ENCODE measurements at regions not wholly inside any gene's neighbourhood (a gene's known extent, or its start where the extent isn't known, plus 50 kb on each side); places are given as distances from the start of the nearest gene placed in this dataset.
A peak's percentile ranks its signal among the peaks of the same experiment; 100 is the strongest.

DNA sequence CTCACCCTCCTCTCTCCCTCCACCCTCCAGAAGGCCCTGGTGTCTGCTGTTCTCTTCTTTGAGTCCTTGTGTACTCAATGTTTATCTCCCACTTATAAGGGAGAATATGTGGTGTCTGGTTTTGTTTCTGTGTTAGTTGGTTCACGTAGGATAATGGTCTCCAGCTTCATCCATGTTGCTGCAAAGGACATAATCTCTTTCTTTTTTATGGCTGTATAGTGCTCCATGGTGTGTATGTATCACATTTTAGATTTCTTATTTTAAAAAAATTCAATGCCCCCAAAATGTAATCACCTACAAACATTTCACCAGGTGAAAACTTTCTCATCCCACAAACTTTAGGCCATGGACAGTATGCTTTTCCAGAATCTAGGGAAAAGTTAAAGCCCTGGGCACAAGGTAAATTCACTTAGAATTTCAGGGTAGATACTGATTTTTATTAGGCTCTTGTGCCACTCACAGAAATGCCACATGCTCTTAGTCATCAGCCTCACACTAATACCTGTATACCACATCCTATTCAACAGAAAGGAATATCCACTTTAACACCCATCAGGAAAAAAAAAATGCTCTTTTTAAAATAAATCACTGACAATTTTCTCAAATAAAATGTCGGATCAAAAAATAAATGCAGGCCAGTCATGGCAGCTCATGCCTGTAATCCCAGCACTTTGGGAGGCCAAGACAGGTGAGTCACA is 104.8 kb upstream of the ENPP6 start:
- no peak overlapping the region for H2BK5ac ChIP-seq (ENCODE audit: low read length)
- WGBS, 2 donors (ENCODE audit: extremely low coverage in 2 of 2, insufficient read length in 2 of 2, insufficient replicate concordance in 1 of 2) = no CpG with 5 or more reads among the region's 2 CpGs
- H3K4me3 ChIP-seq (ENCODE audit: low read length in 2 of 2) = no peak overlapping the region
- no peak overlapping the region for H2BK120ac ChIP-seq (ENCODE audit: low read depth, low read length)
- no peaks in the 10 kb centered on the region for H3K27me3 ChIP-seq (ENCODE audit: control insufficient read depth in 3 of 3, insufficient read depth in 3 of 3, low read depth in 1 of 3, low read length in 3 of 3)
- H3K14ac ChIP-seq (ENCODE audit: low read length) = no peak overlapping the region
- H3K18ac ChIP-seq (ENCODE audit: low read length) = no peak overlapping the region
- no peak overlapping the region for H2BK15ac ChIP-seq (ENCODE audit: low read length)
- no peak overlapping the region for H3K23ac ChIP-seq (ENCODE audit: low read depth, low read length, poor library complexity)
- H2AFZ ChIP-seq (ENCODE audit: low read length) = no peak overlapping the region
- H3K27ac ChIP-seq (replicated peaks; ENCODE audit: low read length) = no peak overlapping the region
- H3K79me1 ChIP-seq (ENCODE audit: low read depth, low read length) = no peaks in the 10 kb centered on the region
- no peak overlapping the region for H3K4me2 ChIP-seq (ENCODE audit: insufficient read depth, low read length, poor library complexity, severe bottlenecking)
- no peak overlapping the region for H4K8ac ChIP-seq (ENCODE audit: low read depth, low read length)
- no peak overlapping the region for H4K91ac ChIP-seq (ENCODE audit: low read depth, low read length, poor library complexity)
- DNase-seq (ENCODE audit: low spot score) = no peak
- H3K9me3 ChIP-seq (replicated peaks in 1 of 2; ENCODE audit: control insufficient read depth in 2 of 2, insufficient read depth in 1 of 2, low read depth in 1 of 2, low read length in 2 of 2) = no peaks in the 10 kb centered on the region
- no peaks in the 10 kb centered on the region for H3K36me3 ChIP-seq (replicated peaks in 1 of 2; ENCODE audit: control insufficient read depth in 2 of 2, insufficient read depth in 2 of 2, low read length in 2 of 2)
- H3K4ac ChIP-seq (ENCODE audit: low read length) = no peak overlapping the region
- no peak overlapping the region for H3K9ac ChIP-seq (ENCODE audit: low read depth, low read length, poor library complexity)
- H2BK12ac ChIP-seq (ENCODE audit: low read length) = no peak overlapping the region
- H2AK5ac ChIP-seq (ENCODE audit: low read depth, low read length) = no peak overlapping the region
- H3K4me1 ChIP-seq (ENCODE audit: control insufficient read depth in 2 of 2, insufficient read depth in 1 of 2, low read depth in 1 of 2, low read length in 2 of 2) = no peaks in the 10 kb centered on the region

DNA sequence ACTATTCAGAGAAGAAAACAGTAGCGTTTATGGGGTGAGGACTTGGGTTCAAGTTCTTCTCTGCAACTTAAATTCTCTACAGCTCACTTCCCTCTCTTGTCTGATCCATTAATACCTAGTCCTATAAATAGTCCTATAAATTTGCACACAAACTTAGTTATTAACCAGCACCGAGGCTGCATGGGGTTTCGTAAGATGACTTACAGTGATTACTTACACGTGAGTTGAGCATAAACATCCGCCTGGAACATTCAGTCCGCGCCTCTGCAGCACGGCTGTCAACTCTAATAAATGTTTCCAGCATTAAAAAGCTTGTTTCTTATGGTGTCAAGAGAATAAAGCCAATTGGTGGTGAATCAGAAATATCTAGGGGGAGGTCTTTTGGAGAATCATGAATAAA is 103.0 kb upstream of the ENPP6 start:
- Histone ChIP-seq H4K91ac (ENCODE audit: low read depth, low read length, poor library complexity) (no peak overlapping the region), H2BK12ac (ENCODE audit: low read length) (no peak overlapping the region), H2BK15ac (ENCODE audit: low read length) (no peak overlapping the region), H2AK5ac (ENCODE audit: low read depth, low read length) (no peak overlapping the region), H4K8ac (ENCODE audit: low read depth, low read length) (no peak overlapping the region), H3K79me1 (ENCODE audit: low read depth, low read length) (no peaks in the 10 kb centered on the region), H3K27ac (replicated peaks; ENCODE audit: low read length) (no peak overlapping the region), H3K36me3 (replicated peaks in 1 of 2; ENCODE audit: control insufficient read depth in 2 of 2, insufficient read depth in 2 of 2, low read length in 2 of 2) (no peaks in the 10 kb centered on the region), H3K9me3 (replicated peaks in 1 of 2; ENCODE audit: control insufficient read depth in 2 of 2, insufficient read depth in 1 of 2, low read depth in 1 of 2, low read length in 2 of 2) (no peaks in the 10 kb centered on the region), H3K23ac (ENCODE audit: low read depth, low read length, poor library complexity) (no peak overlapping the region), H3K27me3 (ENCODE audit: control insufficient read depth in 3 of 3, insufficient read depth in 3 of 3, low read depth in 1 of 3, low read length in 3 of 3) (peaks cover 0 to 2% (median 0%) of the 10 kb centered on the region in 3 experiments), H3K4ac (ENCODE audit: low read length) (no peak overlapping the region), H2AFZ (ENCODE audit: low read length) (no peak overlapping the region), H3K14ac (ENCODE audit: low read length) (no peak overlapping the region), H3K4me1 (ENCODE audit: control insufficient read depth in 2 of 2, insufficient read depth in 1 of 2, low read depth in 1 of 2, low read length in 2 of 2) (no peaks in the 10 kb centered on the region), H3K18ac (ENCODE audit: low read length) (no peak overlapping the region), H2BK5ac (ENCODE audit: low read length) (no peak overlapping the region), H2BK120ac (ENCODE audit: low read depth, low read length) (no peak overlapping the region), H3K4me3 (ENCODE audit: low read length in 2 of 2) (no peak overlapping the region), H3K4me2 (ENCODE audit: insufficient read depth, low read length, poor library complexity, severe bottlenecking) (no peak overlapping the region), H3K9ac (ENCODE audit: low read depth, low read length, poor library complexity) (no peak overlapping the region)
- no peak for DNase-seq (ENCODE audit: low spot score)
- WGBS, 2 donors (ENCODE audit: extremely low coverage in 2 of 2, insufficient read length in 2 of 2, insufficient replicate concordance in 1 of 2) = no CpG with 5 or more reads among the region's 8 CpGs

DNA sequence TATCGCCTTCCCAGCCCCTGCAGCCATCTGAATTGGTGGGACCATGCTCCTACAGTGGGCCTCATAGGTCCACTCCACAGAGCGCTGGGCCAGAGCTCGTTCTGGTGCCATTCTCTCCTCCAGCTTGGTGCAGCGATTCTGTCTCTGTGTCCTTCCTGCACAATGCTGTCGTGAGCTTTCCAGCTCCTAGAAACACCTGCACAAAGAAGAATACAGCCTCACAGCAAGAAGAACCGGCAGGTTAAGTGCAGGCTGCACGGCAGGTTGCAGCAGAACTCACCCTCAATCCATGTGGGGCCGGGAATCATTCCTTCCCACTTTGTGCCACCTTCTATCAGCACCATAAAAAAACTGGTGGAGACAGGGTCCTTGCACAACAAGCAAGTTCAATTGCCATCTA is 101.2 kb upstream of the ENPP6 start:
- Histone ChIP-seq H3K27me3 (ENCODE audit: control insufficient read depth in 3 of 3, insufficient read depth in 3 of 3, low read depth in 1 of 3, low read length in 3 of 3) (peaks cover 0 to 3% (median 0%) of the 10 kb centered on the region in 3 experiments), H3K4me1 (ENCODE audit: control insufficient read depth in 2 of 2, insufficient read depth in 1 of 2, low read depth in 1 of 2, low read length in 2 of 2) (peaks cover 2 to 4% of the 10 kb centered on the region in 2 donors), H3K18ac (ENCODE audit: low read length) (no peak overlapping the region), H3K27ac (replicated peaks; ENCODE audit: low read length) (no peak overlapping the region), H3K14ac (ENCODE audit: low read length) (no peak overlapping the region), H3K4me3 (ENCODE audit: low read length in 2 of 2) (no peak overlapping the region), H2BK12ac (ENCODE audit: low read length) (no peak overlapping the region), H3K4ac (ENCODE audit: low read length) (no peak overlapping the region), H3K79me1 (ENCODE audit: low read depth, low read length) (no peaks in the 10 kb centered on the region), H3K36me3 (replicated peaks in 1 of 2; ENCODE audit: control insufficient read depth in 2 of 2, insufficient read depth in 2 of 2, low read length in 2 of 2) (no peaks in the 10 kb centered on the region), H2AFZ (ENCODE audit: low read length) (no peak overlapping the region), H2BK120ac (ENCODE audit: low read depth, low read length) (no peak overlapping the region), H2BK15ac (ENCODE audit: low read length) (no peak overlapping the region), H3K9me3 (replicated peaks in 1 of 2; ENCODE audit: control insufficient read depth in 2 of 2, insufficient read depth in 1 of 2, low read depth in 1 of 2, low read length in 2 of 2) (no peaks in the 10 kb centered on the region), H4K8ac (ENCODE audit: low read depth, low read length) (no peak overlapping the region), H3K23ac (ENCODE audit: low read depth, low read length, poor library complexity) (no peak overlapping the region), H4K91ac (ENCODE audit: low read depth, low read length, poor library complexity) (no peak overlapping the region), H3K4me2 (ENCODE audit: insufficient read depth, low read length, poor library complexity, severe bottlenecking) (no peak overlapping the region), H3K9ac (ENCODE audit: low read depth, low read length, poor library complexity) (no peak overlapping the region), H2AK5ac (ENCODE audit: low read depth, low read length) (no peak overlapping the region), H2BK5ac (ENCODE audit: low read length) (no peak overlapping the region)
- no CpG with 5 or more reads among the region's 8 CpGs for WGBS, 2 donors (ENCODE audit: extremely low coverage in 2 of 2, insufficient read length in 2 of 2, insufficient replicate concordance in 1 of 2)
- no peak for DNase-seq (ENCODE audit: low spot score)

GRCh38 chr4:184317234-184317918 is 99.7 kb upstream of the ENPP6 start:
- Histone ChIP-seq H2BK120ac (ENCODE audit: low read depth, low read length) (no peak overlapping the region), H3K79me1 (ENCODE audit: low read depth, low read length) (no peaks in the 10 kb centered on the region), H4K91ac (ENCODE audit: low read depth, low read length, poor library complexity) (no peak overlapping the region), H3K4ac (ENCODE audit: low read length) (no peak overlapping the region), H3K18ac (ENCODE audit: low read length) (no peak overlapping the region), H2BK15ac (ENCODE audit: low read length) (no peak overlapping the region), H2AK5ac (ENCODE audit: low read depth, low read length) (no peak overlapping the region), H3K27ac (replicated peaks; ENCODE audit: low read length) (no peak overlapping the region), H3K9ac (ENCODE audit: low read depth, low read length, poor library complexity) (no peak overlapping the region), H3K27me3 (ENCODE audit: control insufficient read depth in 3 of 3, insufficient read depth in 3 of 3, low read depth in 1 of 3, low read length in 3 of 3) (peaks cover 0 to 6% (median 0%) of the 10 kb centered on the region in 3 experiments), H3K23ac (ENCODE audit: low read depth, low read length, poor library complexity) (no peak overlapping the region), H3K36me3 (replicated peaks in 1 of 2; ENCODE audit: control insufficient read depth in 2 of 2, insufficient read depth in 2 of 2, low read length in 2 of 2) (no peaks in the 10 kb centered on the region), H2BK5ac (ENCODE audit: low read length) (peak overlapping the region; percentile 6), H3K4me3 (ENCODE audit: low read length in 2 of 2) (no peak overlapping the region), H2AFZ (ENCODE audit: low read length) (no peak overlapping the region), H3K9me3 (replicated peaks in 1 of 2; ENCODE audit: control insufficient read depth in 2 of 2, insufficient read depth in 1 of 2, low read depth in 1 of 2, low read length in 2 of 2) (no peaks in the 10 kb centered on the region), H2BK12ac (ENCODE audit: low read length) (no peak overlapping the region), H3K14ac (ENCODE audit: low read length) (peak overlapping the region; percentile 31), H3K4me1 (ENCODE audit: control insufficient read depth in 2 of 2, insufficient read depth in 1 of 2, low read depth in 1 of 2, low read length in 2 of 2) (peaks cover 4% of the 10 kb centered on the region in 2 donors), H3K4me2 (ENCODE audit: insufficient read depth, low read length, poor library complexity, severe bottlenecking) (no peak overlapping the region), H4K8ac (ENCODE audit: low read depth, low read length) (no peak overlapping the region)
- WGBS, 2 donors (ENCODE audit: extremely low coverage in 2 of 2, insufficient read length in 2 of 2, insufficient replicate concordance in 1 of 2) = no CpG with 5 or more reads among the region's 14 CpGs
- DNase-seq (ENCODE audit: low spot score) = no peak
